ENCODE measurements at regions not wholly inside any gene's neighbourhood (a gene's known extent, or its start where the extent isn't known, plus 50 kb on each side); places are given as distances from the start of the nearest gene placed in this dataset.
A peak's percentile ranks its signal among the peaks of the same experiment; 100 is the strongest.

GRCh38 chr12:132423251-132423819, 66.6 kb upstream of the FBRSL1 start:
- Histone ChIP-seq H3K4me3 (replicated peaks in 1 of 4; ENCODE audit: control extremely low read depth in 1 of 4, insufficient read depth in 1 of 4, low read depth in 3 of 4, low read length in 4 of 4) (no peak overlapping the region), H4K20me1 (ENCODE audit: control insufficient read depth, extremely low read depth, insufficient read depth, low read length) (no peaks in the 10 kb centered on the region), H3K27me3 (ENCODE audit: control insufficient read depth, insufficient read depth, low read length) (peaks cover 7% of the 10 kb centered on the region), H2AFZ (ENCODE audit: low read length) (no peak overlapping the region), H3K4me2 (ENCODE audit: extremely low read depth, insufficient read depth, low read length) (no peak overlapping the region), H3K9me3 (ENCODE audit: control insufficient read depth, insufficient read depth, low read depth, low read length) (no peaks in the 10 kb centered on the region), H3K36me3 (ENCODE audit: control insufficient read depth, insufficient read depth, low read length) (no peaks in the 10 kb centered on the region), H3K27ac (ENCODE audit: insufficient read depth, low read length) (no peak overlapping the region), H3K9ac (ENCODE audit: insufficient read depth, low read length) (no peak overlapping the region), H3K79me2 (ENCODE audit: control insufficient read depth, insufficient read depth, low read length) (no peaks in the 10 kb centered on the region), H3K4me1 (ENCODE audit: control insufficient read depth, extremely low read depth, insufficient read depth, low read length) (no peaks in the 10 kb centered on the region)
- DNase-seq (ENCODE audit: low read depth in 2 of 2) = no peak
- no peak for TF ChIP-seq EZH2 (IDR thresholded peaks at IDR 0.05; ENCODE audit: low read length, missing control alignments)
- no peak for TF ChIP-seq CTCF (conservative IDR thresholded peaks at IDR 0.05 in 1 of 2, IDR thresholded peaks at IDR 0.05 in 1 of 2; ENCODE audit: low read depth in 1 of 2, low read length in 2 of 2)

GRCh38 chr12:132422381-132423043, 67.4 kb upstream of the FBRSL1 start:
- no peaks in the 10 kb centered on the region for H3K79me2 ChIP-seq (ENCODE audit: control insufficient read depth, insufficient read depth, low read length)
- H3K27ac ChIP-seq (ENCODE audit: insufficient read depth, low read length) = no peak overlapping the region
- peaks cover 7% of the 10 kb centered on the region for H3K27me3 ChIP-seq (ENCODE audit: control insufficient read depth, insufficient read depth, low read length)
- peak in 1 of 2 donors; percentile 77 for DNase-seq (ENCODE audit: low read depth in 2 of 2)
- H3K36me3 ChIP-seq (ENCODE audit: control insufficient read depth, insufficient read depth, low read length) = no peaks in the 10 kb centered on the region
- no peak overlapping the region for H3K9ac ChIP-seq (ENCODE audit: insufficient read depth, low read length)
- H3K9me3 ChIP-seq (ENCODE audit: control insufficient read depth, insufficient read depth, low read depth, low read length) = no peaks in the 10 kb centered on the region
- H3K4me2 ChIP-seq (ENCODE audit: extremely low read depth, insufficient read depth, low read length) = no peak overlapping the region
- H3K4me3 ChIP-seq (replicated peaks in 1 of 4; ENCODE audit: control extremely low read depth in 1 of 4, insufficient read depth in 1 of 4, low read depth in 3 of 4, low read length in 4 of 4) = no peak overlapping the region
- no peaks in the 10 kb centered on the region for H4K20me1 ChIP-seq (ENCODE audit: control insufficient read depth, extremely low read depth, insufficient read depth, low read length)
- H3K4me1 ChIP-seq (ENCODE audit: control insufficient read depth, extremely low read depth, insufficient read depth, low read length) = no peaks in the 10 kb centered on the region
- TF ChIP-seq CTCF (conservative IDR thresholded peaks at IDR 0.05 in 1 of 2, IDR thresholded peaks at IDR 0.05 in 1 of 2; ENCODE audit: low read depth in 1 of 2, low read length in 2 of 2) (no peak), EZH2 (IDR thresholded peaks at IDR 0.05; ENCODE audit: low read length, missing control alignments) (no peak)
- no peak overlapping the region for H2AFZ ChIP-seq (ENCODE audit: low read length)

DNA sequence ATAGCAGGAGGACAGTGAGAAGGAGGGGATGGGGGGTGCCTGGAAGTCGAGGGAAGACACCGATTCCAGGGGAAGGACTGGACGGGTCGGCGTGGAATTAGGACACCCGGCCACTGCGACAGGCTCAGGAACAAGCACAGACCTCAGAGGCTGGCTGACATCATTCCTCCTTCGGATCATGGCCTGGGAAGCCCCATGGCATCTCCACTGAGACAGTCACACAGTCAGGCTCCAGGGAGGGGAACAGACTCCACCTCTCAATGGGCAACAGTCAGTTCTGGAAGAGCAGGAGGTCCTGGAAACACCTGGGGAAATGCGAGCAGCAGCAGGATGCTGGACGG, 67.9 kb upstream of the FBRSL1 start:
- no peak for DNase-seq (ENCODE audit: low read depth in 2 of 2)
- H3K4me2 ChIP-seq (ENCODE audit: extremely low read depth, insufficient read depth, low read length) = no peak overlapping the region

More for the DNA sequence above, 67.9 kb upstream of the FBRSL1 start:
- no peaks in the 10 kb centered on the region for H3K4me1 ChIP-seq (ENCODE audit: control insufficient read depth, extremely low read depth, insufficient read depth, low read length)
- no peaks in the 10 kb centered on the region for H4K20me1 ChIP-seq (ENCODE audit: control insufficient read depth, extremely low read depth, insufficient read depth, low read length)
- H3K36me3 ChIP-seq (ENCODE audit: control insufficient read depth, insufficient read depth, low read length) = no peaks in the 10 kb centered on the region
- H3K9ac ChIP-seq (ENCODE audit: insufficient read depth, low read length) = no peak overlapping the region
- H2AFZ ChIP-seq (ENCODE audit: low read length) = no peak overlapping the region
- peaks cover 7% of the 10 kb centered on the region for H3K27me3 ChIP-seq (ENCODE audit: control insufficient read depth, insufficient read depth, low read length)
- no peak overlapping the region for H3K27ac ChIP-seq (ENCODE audit: insufficient read depth, low read length)
- H3K79me2 ChIP-seq (ENCODE audit: control insufficient read depth, insufficient read depth, low read length) = no peaks in the 10 kb centered on the region
- no peak overlapping the region for H3K4me3 ChIP-seq (replicated peaks in 1 of 4; ENCODE audit: control extremely low read depth in 1 of 4, insufficient read depth in 1 of 4, low read depth in 3 of 4, low read length in 4 of 4)
- H3K9me3 ChIP-seq (ENCODE audit: control insufficient read depth, insufficient read depth, low read depth, low read length) = no peaks in the 10 kb centered on the region
- TF ChIP-seq CTCF (conservative IDR thresholded peaks at IDR 0.05 in 1 of 2, IDR thresholded peaks at IDR 0.05 in 1 of 2; ENCODE audit: low read depth in 1 of 2, low read length in 2 of 2) (no peak), EZH2 (IDR thresholded peaks at IDR 0.05; ENCODE audit: low read length, missing control alignments) (no peak)

Data from fibroblast of lung (primary cell).